Ovary (tissue), 7 donors: ENCODE measurements at regions not wholly inside any gene's neighbourhood (a gene's known extent, or its start where the extent isn't known, plus 50 kb on each side); places are given as distances from the start of the nearest gene placed in this dataset.
"Not testable (repeated sequence)": the region's sequence is repeated elsewhere in the genome, so short reads cannot be mapped to it uniquely, and the experiment has no call there.

Source experiments
- DNase-seq, 5 donors: peaks; one replicate each; pipeline ENCODE4 v3.0.0-alpha.2; 2019 to 2020
- H3K27ac ChIP-seq, 2 donors: fragments of 200-600 bp; one replicate each; pipeline versions ENCODE4 v1.5.1 to v1.8.0; 2019 to 2022
- H3K27me3 ChIP-seq: fragments of 200-600 bp; one replicate; pipeline ENCODE4 v1.8.0; 2022
- H3K36me3 ChIP-seq: fragments of 200-600 bp; sonication (generic); one replicate; pipeline ENCODE4 v1.5.1; 2019
- H3K4me1 ChIP-seq: one replicate; pipeline ENCODE4 v1.8.1; 2013; ENCODE audit warnings: mild to moderate bottlenecking, moderate library complexity; ENCODE audit not compliant: insufficient read depth
- H3K4me3 ChIP-seq: fragments of 200-600 bp; sonication (generic); one replicate; pipeline ENCODE4 v1.5.1; 2017
- H3K9me3 ChIP-seq, 2 donors: fragments of 200-600 bp in 1 of 2; sonication (generic) in 1 of 2; one replicate each; pipeline versions ENCODE4 v1.5.1 to v1.8.1; 2013 to 2019; ENCODE audit warnings: mild to moderate bottlenecking in 1 of 2, moderate library complexity in 1 of 2
- EP300 ChIP-seq: sonication (generic); formaldehyde crosslinking; IDR thresholded peaks from one replicate; pipeline ENCODE4 v1.6.1; 2017; ENCODE audit warnings: antibody characterized with exemption
- POLR2A ChIP-seq: fragments of 450-650 bp; IDR thresholded peaks from one replicate; pipeline ENCODE4 v1.6.1; 2017; ENCODE audit warnings: antibody characterized with exemption, mild to moderate bottlenecking, moderate library complexity
- WGBS, 3 donors: extraction: QIAGEN DNeasy Blood & Tissue Kit in 1 of 3; methylation state at CpG; one replicate each; pipeline versions ENCODE4 v1.1.5 to v1.1.7; 2013 to 2017; 5-methylcytosine and 5-hydroxymethylcytosine counted together
- intact Hi-C, 4 donors: fragments of 100-400 bp; cut with DNase I; formaldehyde crosslinking; loops; one replicate each; pipeline versions ENCODE4 v1.11.0 to v1.15.1; 2022 to 2023
- TF ChIP-seq, protein P1 (sequence below), 3 donors: fragments of 450-650 bp in 2 of 3; fragments of 200-600 bp in 1 of 3; IDR thresholded peaks; one replicate each; pipeline versions ENCODE4 v1.5.1 to v1.8.0; 2016 to 2022; ENCODE audit warnings: antibody characterized with exemption in 3 of 3, mild to moderate bottlenecking in 1 of 3
- donor health status: DM: no; HTN: no; CAD: no; lungs with moderate emphysema.
- donor health status: DM: no; HTN: no; CAD: no.
- donor health status: Bipolar disorder and iron deficiency.
- donor health status: DM: no; HTN: no; CAD: no.
- donor health status: DM: yes; HTN: yes; CAD: no.

DNA sequence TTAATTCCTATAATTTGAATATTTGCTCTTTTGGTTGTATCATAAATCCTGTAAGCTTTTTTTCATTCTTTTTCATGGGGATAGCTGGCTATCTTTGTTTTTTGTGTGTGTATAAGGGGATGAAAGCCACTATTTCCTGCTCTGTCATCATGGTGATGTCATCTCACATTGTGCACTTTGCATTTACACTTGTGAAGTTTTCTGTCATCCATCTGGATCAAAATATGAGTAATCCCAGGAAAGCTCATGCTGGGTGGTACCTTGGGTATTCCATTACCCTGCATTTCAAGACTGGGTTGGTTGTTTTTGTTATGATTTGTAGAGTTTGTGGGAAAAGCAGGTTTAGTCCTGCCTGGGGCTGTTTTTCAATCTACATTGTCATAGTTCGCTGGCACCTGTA lies 77.8 kb upstream of the XIST start:
- TF ChIP-seq EP300 (no peak), POLR2A (no peak)
- TF ChIP-seq, protein P1, sequence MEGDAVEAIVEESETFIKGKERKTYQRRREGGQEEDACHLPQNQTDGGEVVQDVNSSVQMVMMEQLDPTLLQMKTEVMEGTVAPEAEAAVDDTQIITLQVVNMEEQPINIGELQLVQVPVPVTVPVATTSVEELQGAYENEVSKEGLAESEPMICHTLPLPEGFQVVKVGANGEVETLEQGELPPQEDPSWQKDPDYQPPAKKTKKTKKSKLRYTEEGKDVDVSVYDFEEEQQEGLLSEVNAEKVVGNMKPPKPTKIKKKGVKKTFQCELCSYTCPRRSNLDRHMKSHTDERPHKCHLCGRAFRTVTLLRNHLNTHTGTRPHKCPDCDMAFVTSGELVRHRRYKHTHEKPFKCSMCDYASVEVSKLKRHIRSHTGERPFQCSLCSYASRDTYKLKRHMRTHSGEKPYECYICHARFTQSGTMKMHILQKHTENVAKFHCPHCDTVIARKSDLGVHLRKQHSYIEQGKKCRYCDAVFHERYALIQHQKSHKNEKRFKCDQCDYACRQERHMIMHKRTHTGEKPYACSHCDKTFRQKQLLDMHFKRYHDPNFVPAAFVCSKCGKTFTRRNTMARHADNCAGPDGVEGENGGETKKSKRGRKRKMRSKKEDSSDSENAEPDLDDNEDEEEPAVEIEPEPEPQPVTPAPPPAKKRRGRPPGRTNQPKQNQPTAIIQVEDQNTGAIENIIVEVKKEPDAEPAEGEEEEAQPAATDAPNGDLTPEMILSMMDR (IDR thresholded peaks at IDR 0.05): no peak
- Histone ChIP-seq H3K27me3 (no peaks in the 10 kb centered on the region), H3K27ac (no peak overlapping the region), H3K9me3 (peaks cover 0 to 3% of the 10 kb centered on the region in 2 donors), H3K4me1 (no peaks in the 10 kb centered on the region), H3K4me3 (no peak overlapping the region), H3K36me3 (no peaks in the 10 kb centered on the region)
- intact Hi-C loops: no loop called here
- 88 to 96% (median 95%) methylated on average over 1 of the region's 1 CpG for WGBS, 3 donors
- no peak for DNase-seq

DNA sequence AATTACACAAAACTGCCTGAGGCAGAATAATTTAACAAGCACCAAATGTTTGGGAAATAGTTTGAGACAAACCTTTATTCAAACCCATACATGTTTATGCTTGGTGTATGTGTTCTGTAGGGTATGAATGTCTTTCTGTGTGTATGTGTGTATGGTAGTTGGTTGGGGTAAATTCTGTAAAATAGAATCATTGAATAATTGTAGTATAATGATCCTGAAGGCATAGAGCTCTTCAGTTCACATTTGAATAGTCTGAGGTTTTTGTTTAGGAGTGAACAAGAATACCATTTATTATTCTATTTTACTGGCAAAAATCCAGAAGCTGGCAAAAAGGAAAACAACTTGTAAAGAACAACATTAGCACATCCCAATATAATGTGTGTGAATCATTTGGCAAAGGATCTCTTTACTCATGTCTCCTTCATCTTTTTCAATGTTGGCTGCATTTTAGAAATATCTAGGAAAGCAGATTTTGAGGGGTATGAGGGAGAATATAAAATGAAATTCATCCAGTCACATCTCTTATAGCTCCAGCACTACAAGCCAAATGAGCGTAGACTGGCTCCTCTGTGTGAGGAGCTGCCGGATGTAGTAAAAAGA lies 70.4 kb upstream of the XIST start:
- Histone ChIP-seq H3K27ac (no peak overlapping the region), H3K36me3 (no peaks in the 10 kb centered on the region), H3K9me3 (no peaks in the 10 kb centered on the region), H3K4me1 (no peaks in the 10 kb centered on the region), H3K27me3 (no peaks in the 10 kb centered on the region), H3K4me3 (no peak overlapping the region)
- WGBS, 3 donors: 79 to 87% (median 84%) methylated on average over 2 of the region's 2 CpGs
- DNase-seq: no peak
- TF ChIP-seq POLR2A: no peak
- TF ChIP-seq, protein P1 (IDR thresholded peaks at IDR 0.05): no peak
- no peak for TF ChIP-seq EP300
- intact Hi-C loops: no loop called here

DNA sequence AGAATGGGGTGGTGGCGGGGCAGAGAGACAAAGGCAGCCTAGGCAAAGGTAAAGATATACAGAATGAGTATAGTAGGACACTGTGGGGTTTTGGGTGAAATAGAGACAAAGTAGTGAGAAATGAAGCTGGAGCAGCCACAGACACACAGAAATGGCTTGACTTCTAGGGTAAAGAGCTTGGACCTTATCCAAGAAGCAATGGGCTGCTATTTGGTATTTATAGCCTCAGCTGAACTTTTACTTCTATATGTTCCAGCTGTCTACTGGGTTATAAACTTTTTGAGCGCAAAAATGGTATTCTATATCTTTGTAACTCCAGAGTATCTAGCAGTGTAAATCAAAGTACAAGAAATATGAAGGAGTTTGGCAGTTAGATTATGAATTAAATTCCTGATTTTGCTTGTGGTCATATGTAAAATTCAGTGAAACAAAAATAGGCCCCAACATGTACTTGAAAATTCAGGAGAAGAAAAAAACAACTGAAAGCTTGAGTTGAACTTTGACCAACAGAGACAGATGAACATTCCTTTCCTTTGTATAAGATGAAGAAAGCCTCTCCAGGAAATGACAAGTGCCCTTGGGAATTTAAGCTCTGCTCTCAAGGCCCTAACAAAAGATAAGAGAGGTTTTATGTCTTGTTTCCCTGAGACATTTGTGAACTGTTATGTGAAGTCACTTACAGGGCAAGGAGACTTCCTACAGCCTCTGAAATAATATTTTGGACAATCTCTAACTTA lies 64.6 kb upstream of the XIST start:
- TF ChIP-seq EP300 (no peak), POLR2A (no peak)
- TF ChIP-seq, protein P1 (IDR thresholded peaks at IDR 0.05): no peak

DNA sequence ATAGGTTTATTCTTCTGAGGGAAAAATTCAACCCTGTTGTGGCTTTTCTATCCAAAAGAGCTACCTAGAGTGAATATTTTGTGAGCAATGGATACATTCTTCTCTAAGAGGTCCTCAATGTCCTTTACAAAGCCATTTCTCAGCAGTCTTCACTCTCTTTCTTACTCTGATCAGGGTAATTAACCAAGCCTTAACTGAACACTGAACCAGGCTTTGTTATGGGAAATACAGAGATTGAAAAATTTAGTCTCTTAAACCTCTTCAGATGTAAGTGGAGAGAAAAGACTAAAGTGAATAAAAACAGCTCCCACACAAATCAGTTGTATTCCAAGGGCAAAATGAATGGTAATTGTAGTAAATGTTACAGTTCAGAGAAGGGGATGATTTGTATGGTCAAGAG lies 64.0 kb upstream of the XIST start:
- no peak for DNase-seq
- TF ChIP-seq, protein P1 (IDR thresholded peaks at IDR 0.05): no peak
- no peak for TF ChIP-seq POLR2A
- TF ChIP-seq EP300: no peak
- Histone ChIP-seq H3K4me3 (no peak overlapping the region), H3K9me3 (no peaks in the 10 kb centered on the region), H3K36me3 (no peaks in the 10 kb centered on the region), H3K4me1 (no peaks in the 10 kb centered on the region), H3K27ac (no peak overlapping the region), H3K27me3 (no peaks in the 10 kb centered on the region)
- intact Hi-C loops: no loop called here

More for the DNA sequence above, 64.6 kb upstream of the XIST start:
- Histone ChIP-seq H3K4me1 (no peaks in the 10 kb centered on the region), H3K9me3 (no peaks in the 10 kb centered on the region), H3K27ac (no peak overlapping the region), H3K36me3 (no peaks in the 10 kb centered on the region), H3K27me3 (no peaks in the 10 kb centered on the region), H3K4me3 (no peak overlapping the region)
- no peak for DNase-seq
- intact Hi-C loops: no loop called here
- WGBS, 3 donors: 76 to 82% (median 82%) methylated on average over 2 of the region's 2 CpGs

DNA sequence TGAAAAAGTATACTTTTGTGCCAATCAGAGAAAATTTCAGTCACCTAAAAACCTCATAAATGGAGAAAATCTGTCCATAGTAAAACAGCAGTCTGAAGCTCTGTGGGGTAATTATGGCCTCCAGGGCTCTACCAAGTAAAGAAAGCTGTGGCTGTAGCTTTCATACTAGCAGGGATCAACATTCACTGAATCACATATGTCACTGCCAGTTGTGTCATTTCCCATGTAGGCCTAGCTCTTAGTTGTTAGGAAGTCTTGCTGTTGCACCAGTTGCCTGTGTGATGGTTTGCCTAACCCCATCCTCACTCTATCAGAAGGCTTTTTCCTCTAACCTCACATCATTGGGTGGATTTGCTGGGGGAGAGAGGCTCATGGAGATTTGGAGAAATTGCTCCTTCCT lies 62.3 kb upstream of the XIST start:
- intact Hi-C loops, H3K36me3 ChIP-seq, H3K4me1 ChIP-seq, H3K27ac ChIP-seq, H3K4me3 ChIP-seq, DNase-seq, H3K9me3 ChIP-seq, H3K27me3 ChIP-seq: not testable (repeated sequence)
